Suprapubic skin (tissue), 4 donors: ENCODE measurements at regions not wholly inside any gene's neighbourhood (a gene's known extent, or its start where the extent isn't known, plus 50 kb on each side); places are given as distances from the start of the nearest gene placed in this dataset.

Source experiments
- DNase-seq, 2 donors: peaks; one replicate each; pipeline ENCODE4 v3.0.0-alpha.2; 2019; ENCODE audit warnings: low spot score in 2 of 2
- H3K27ac ChIP-seq: fragments of 200-600 bp; sonication (generic); one replicate; pipeline ENCODE4 v1.5.1; 2019
- H3K27me3 ChIP-seq: fragments of 200-600 bp; sonication (generic); one replicate; pipeline ENCODE4 v1.5.1; 2019
- H3K36me3 ChIP-seq: fragments of 200-600 bp; sonication (generic); one replicate; pipeline ENCODE4 v1.5.1; 2019
- H3K4me1 ChIP-seq: fragments of 200-600 bp; sonication (generic); one replicate; pipeline ENCODE4 v1.5.1; 2019
- H3K4me3 ChIP-seq: fragments of 200-600 bp; sonication (generic); one replicate; pipeline ENCODE4 v1.5.1; 2019; ENCODE audit warnings: mild to moderate bottlenecking
- H3K9me3 ChIP-seq: fragments of 200-600 bp; sonication (generic); one replicate; pipeline ENCODE4 v1.5.1; 2019
- EP300 ChIP-seq: sonication (generic); formaldehyde crosslinking; IDR thresholded peaks from one replicate; pipeline ENCODE4 v1.6.1; 2017; ENCODE audit warnings: antibody characterized with exemption
- POLR2A ChIP-seq, 2 donors: fragments of 450-650 bp; IDR thresholded peaks; one replicate each; pipeline ENCODE4 v1.6.1; 2017; ENCODE audit warnings: antibody characterized with exemption in 2 of 2, mild to moderate bottlenecking in 2 of 2, moderate library complexity in 2 of 2
- POLR2AphosphoS5 ChIP-seq, 3 donors: sonication (generic); formaldehyde crosslinking; IDR thresholded peaks; one replicate each; pipeline ENCODE4 v1.6.1; 2017; ENCODE audit warnings: antibody characterized with exemption in 3 of 3
- WGBS: methylation state at CpG from one replicate; pipeline ENCODE4 v1.1.5; 2018; 5-methylcytosine and 5-hydroxymethylcytosine counted together
- TF ChIP-seq, protein P1 (sequence below), 2 donors: fragments of 200-600 bp in 1 of 2; fragments of 450-650 bp in 1 of 2; sonication (generic) in 1 of 2; IDR thresholded peaks; one replicate each; pipeline ENCODE4 v1.5.1; 2016 to 2019; ENCODE audit warnings: antibody characterized with exemption in 2 of 2, mild to moderate bottlenecking in 1 of 2, moderate library complexity in 1 of 2

DNA sequence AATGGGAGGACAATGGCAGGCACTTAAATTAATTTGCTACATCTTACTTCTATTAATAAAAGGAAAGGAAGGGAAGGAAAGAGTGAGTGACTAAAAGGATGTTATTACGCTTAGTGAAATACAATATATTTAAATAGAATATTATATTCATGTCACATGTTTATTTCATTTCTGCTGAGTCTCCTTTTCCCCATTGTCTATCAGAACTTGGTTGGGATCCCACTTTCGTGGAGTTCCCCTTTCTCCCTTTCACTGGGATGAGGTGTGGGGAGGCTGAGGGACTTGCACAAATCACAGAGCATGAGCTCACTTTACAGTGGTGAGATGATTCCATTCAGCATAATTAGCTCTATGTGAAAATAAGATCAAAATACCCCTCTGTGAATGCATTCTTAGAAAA lies 730.6 kb downstream of the TSN start:
- TF ChIP-seq, protein P1, sequence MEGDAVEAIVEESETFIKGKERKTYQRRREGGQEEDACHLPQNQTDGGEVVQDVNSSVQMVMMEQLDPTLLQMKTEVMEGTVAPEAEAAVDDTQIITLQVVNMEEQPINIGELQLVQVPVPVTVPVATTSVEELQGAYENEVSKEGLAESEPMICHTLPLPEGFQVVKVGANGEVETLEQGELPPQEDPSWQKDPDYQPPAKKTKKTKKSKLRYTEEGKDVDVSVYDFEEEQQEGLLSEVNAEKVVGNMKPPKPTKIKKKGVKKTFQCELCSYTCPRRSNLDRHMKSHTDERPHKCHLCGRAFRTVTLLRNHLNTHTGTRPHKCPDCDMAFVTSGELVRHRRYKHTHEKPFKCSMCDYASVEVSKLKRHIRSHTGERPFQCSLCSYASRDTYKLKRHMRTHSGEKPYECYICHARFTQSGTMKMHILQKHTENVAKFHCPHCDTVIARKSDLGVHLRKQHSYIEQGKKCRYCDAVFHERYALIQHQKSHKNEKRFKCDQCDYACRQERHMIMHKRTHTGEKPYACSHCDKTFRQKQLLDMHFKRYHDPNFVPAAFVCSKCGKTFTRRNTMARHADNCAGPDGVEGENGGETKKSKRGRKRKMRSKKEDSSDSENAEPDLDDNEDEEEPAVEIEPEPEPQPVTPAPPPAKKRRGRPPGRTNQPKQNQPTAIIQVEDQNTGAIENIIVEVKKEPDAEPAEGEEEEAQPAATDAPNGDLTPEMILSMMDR (IDR thresholded peaks at IDR 0.05) = no peak
- no peak for TF ChIP-seq POLR2A (IDR thresholded peaks at IDR 0.05)
- no peak for TF ChIP-seq POLR2AphosphoS5 (IDR thresholded peaks at IDR 0.05)
- no peak for TF ChIP-seq EP300
- 73% methylated on average over 2 of the region's 2 CpGs for WGBS
- Histone ChIP-seq H3K9me3 (no peaks in the 10 kb centered on the region), H3K27ac (no peak overlapping the region), H3K4me3 (no peak overlapping the region), H3K36me3 (no peaks in the 10 kb centered on the region), H3K4me1 (no peaks in the 10 kb centered on the region), H3K27me3 (no peaks in the 10 kb centered on the region)
- no peak for DNase-seq

DNA sequence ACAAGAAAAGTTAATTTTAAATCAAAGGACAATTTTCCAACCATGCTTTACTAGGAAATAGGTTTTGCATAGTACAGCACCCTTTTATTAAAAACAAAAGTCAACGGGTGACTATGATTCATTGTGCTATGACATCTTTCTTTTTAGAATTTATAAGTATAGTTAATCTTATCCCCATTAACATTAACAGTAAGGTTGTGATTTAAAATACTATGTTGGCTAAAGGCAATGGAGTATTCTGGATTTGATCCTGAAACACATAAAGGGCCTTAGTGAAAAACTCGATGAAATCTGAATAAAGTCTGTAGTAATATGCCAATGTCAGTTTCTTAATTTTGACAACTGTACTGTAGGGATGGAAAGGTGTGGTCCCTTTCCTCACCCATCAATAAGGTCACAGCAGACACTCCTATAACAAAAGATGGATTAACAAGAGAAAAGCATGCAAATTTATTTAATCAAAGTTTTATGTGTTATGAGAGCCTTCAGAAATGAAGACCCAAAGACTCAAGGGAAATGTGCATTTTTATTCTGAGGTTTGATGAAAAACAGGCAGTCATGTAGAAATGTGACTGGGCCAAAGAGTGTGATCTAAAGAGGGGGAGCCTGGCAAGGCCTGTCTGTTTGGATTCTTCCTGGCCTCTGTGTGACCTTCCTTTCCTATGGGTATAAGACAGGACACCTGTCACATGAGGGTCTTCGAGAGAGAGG lies 731.4 kb downstream of the TSN start:
- Histone ChIP-seq H3K9me3 (no peaks in the 10 kb centered on the region), H3K36me3 (no peaks in the 10 kb centered on the region)
- 50% methylated on average over 3 of the region's 3 CpGs for WGBS

DNA sequence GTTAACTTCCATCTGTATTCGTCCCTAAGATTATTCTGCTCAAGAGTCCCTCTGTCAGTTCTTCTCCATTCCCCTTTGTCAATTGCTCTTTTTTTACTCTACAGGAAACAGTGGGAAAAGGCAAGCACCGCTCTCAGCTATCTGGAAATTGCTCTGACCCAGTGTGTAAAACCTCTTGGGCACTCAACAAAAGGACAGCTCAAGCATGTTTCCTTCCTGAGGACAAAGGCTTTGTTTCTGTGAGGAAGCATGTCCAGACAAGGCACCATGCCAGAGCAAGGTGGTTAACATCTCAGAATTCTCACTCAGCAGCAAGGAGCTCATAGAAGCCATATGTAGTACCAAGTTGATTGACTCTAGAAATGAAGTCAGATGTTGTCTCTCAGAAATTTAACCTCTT lies 735.6 kb downstream of the TSN start:
- TF ChIP-seq, protein P1 (IDR thresholded peaks at IDR 0.05) = no peak
- no peak for TF ChIP-seq EP300
- TF ChIP-seq POLR2A (IDR thresholded peaks at IDR 0.05) = no peak
- no peak for TF ChIP-seq POLR2AphosphoS5 (IDR thresholded peaks at IDR 0.05)
- H3K4me1 ChIP-seq = no peaks in the 10 kb centered on the region
- H3K27ac ChIP-seq = no peak overlapping the region
- no peak overlapping the region for H3K4me3 ChIP-seq
- no peaks in the 10 kb centered on the region for H3K27me3 ChIP-seq
- WGBS = 82% methylated on average over 2 of the region's 2 CpGs
- H3K9me3 ChIP-seq = no peaks in the 10 kb centered on the region
- H3K36me3 ChIP-seq = no peaks in the 10 kb centered on the region
- no peak for DNase-seq

More for the DNA sequence above, 731.4 kb downstream of the TSN start:
- Histone ChIP-seq H3K27me3 (no peaks in the 10 kb centered on the region), H3K27ac (no peak overlapping the region), H3K4me3 (no peak overlapping the region), H3K4me1 (no peaks in the 10 kb centered on the region)
- TF ChIP-seq POLR2A (IDR thresholded peaks at IDR 0.05) (no peak), POLR2AphosphoS5 (IDR thresholded peaks at IDR 0.05) (no peak), EP300 (no peak)
- TF ChIP-seq, protein P1 (IDR thresholded peaks at IDR 0.05) = no peak
- DNase-seq = no peak

DNA sequence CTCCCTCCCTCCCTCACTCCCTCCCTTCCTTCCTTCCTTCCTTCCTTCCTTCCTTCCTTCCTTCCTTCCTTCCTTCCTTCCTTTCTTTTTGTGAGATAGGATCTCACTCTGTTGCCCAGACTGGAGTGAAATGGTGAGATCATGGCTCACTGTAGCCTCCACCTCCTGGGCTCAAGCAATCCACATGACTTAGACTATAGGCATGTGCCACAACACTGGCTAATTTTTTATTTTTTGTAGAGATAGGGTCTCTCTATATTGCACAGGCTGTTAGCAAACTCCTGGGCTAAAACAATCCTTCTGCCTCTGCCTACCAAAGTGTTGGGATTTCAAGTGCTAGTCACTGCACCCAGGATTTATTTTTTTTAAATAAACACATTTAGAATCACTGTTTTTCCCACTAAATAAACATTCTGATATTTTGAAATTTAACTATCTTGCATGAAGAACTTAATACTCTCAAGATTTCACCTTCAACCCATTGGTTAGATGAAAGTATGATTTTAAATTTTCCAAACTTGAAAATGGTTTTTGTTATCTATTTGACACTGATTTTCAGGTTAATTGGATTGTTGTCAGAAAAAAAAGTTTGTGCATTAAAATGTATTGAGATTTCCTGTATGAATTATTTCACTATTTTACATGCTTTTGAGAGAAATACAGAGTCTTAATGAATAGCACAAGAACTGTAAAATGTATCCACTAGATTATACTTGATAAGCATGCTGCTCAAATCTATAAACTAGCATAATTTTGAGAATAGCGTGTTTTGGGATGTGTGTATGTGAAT lies 745.1 kb downstream of the TSN start:
- WGBS = 94% methylated on average over 1 of the region's 1 CpG
- no peaks in the 10 kb centered on the region for H3K36me3 ChIP-seq
- no peak overlapping the region for H3K27ac ChIP-seq
- no peak overlapping the region for H3K4me3 ChIP-seq
- H3K4me1 ChIP-seq = no peaks in the 10 kb centered on the region
- H3K9me3 ChIP-seq = no peaks in the 10 kb centered on the region
- H3K27me3 ChIP-seq = no peaks in the 10 kb centered on the region
- DNase-seq = no peak
- TF ChIP-seq, protein P1 (IDR thresholded peaks at IDR 0.05) = no peak
- TF ChIP-seq POLR2AphosphoS5 (IDR thresholded peaks at IDR 0.05) (no peak), EP300 (no peak), POLR2A (IDR thresholded peaks at IDR 0.05) (no peak)

DNA sequence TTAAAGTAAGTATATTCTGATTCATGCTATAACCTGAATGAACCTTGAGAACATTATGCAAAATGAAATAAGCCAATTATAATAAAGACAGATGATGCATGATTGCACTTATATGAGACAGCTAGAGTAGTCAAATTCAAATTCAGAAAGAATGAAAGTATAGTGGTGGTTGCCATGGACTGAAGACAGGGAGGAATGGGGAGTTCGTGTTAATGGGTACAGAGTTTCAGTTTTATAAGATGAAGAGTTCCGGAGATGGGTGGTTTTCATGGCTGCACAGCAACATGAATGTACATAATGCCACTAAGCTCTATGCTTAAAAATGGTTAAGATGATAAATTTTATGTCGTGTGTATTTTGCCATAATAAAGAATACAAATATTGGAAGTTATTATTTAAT lies 751.2 kb downstream of the TSN start:
- no peaks in the 10 kb centered on the region for H3K9me3 ChIP-seq
- H3K27me3 ChIP-seq = no peaks in the 10 kb centered on the region
- no peaks in the 10 kb centered on the region for H3K4me1 ChIP-seq
- DNase-seq = no peak
- H3K36me3 ChIP-seq = no peaks in the 10 kb centered on the region
- H3K27ac ChIP-seq = no peak overlapping the region
- TF ChIP-seq POLR2AphosphoS5 (IDR thresholded peaks at IDR 0.05) (no peak), EP300 (no peak), POLR2A (IDR thresholded peaks at IDR 0.05) (no peak)
- TF ChIP-seq, protein P1 (IDR thresholded peaks at IDR 0.05) = no peak
- 90% methylated on average over 3 of the region's 3 CpGs for WGBS
- no peak overlapping the region for H3K4me3 ChIP-seq
